CD4-positive, alpha-beta T cell treated with Interleukin-4 for 4 hours (primary cell): ENCODE measurements at regions not wholly inside any gene's neighbourhood (a gene's known extent, or its start where the extent isn't known, plus 50 kb on each side); places are given as distances from the start of the nearest gene placed in this dataset.

Experiments
- DNase-seq: peaks from one replicate; pipeline ENCODE4 v3.0.0-alpha.2; 2020

- DNase-seq = no peak
Observed at GRCh38 chr5:92599217-92599810, 981.7 kb downstream of the NR2F1-AS1 start.

GRCh38 chr5:92594031-92594430 is 987.0 kb downstream of the NR2F1-AS1 start:
- no peak for DNase-seq

- no peak for DNase-seq
Observed at GRCh38 chr5:92588876-92589275, 992.1 kb downstream of the NR2F1-AS1 start.

GRCh38 chr5:92581690-92582089 is 999.3 kb downstream of the NR2F1-AS1 start:
- no peak for DNase-seq

GRCh38 chr5:92581249-92581648 is 999.8 kb downstream of the NR2F1-AS1 start:
- no peak for DNase-seq

- DNase-seq = no peak
Observed at GRCh38 chr5:92580814-92581213, 1000.2 kb downstream of the NR2F1-AS1 start.

- DNase-seq = no peak
Observed at GRCh38 chr5:92574023-92574422, 1007.0 kb downstream of the NR2F1-AS1 start.

- no peak for DNase-seq
Observed at GRCh38 chr5:92568522-92568921, 1012.5 kb downstream of the NR2F1-AS1 start.

- DNase-seq = no peak
Observed at GRCh38 chr5:92567831-92568450, 1013.1 kb downstream of the NR2F1-AS1 start.

GRCh38 chr5:92566113-92566786 is 1014.8 kb downstream of the NR2F1-AS1 start:
- no peak for DNase-seq

GRCh38 chr5:92565673-92566072 is 1015.3 kb downstream of the NR2F1-AS1 start:
- DNase-seq = no peak

- DNase-seq = no peak
Observed at GRCh38 chr5:92562065-92562464, 1019.0 kb downstream of the NR2F1-AS1 start.

- DNase-seq = no peak
Observed at GRCh38 chr5:92561411-92561959, 1019.5 kb downstream of the NR2F1-AS1 start.

- no peak for DNase-seq
Observed at GRCh38 chr5:92560698-92561401, 1020.2 kb downstream of the NR2F1-AS1 start.

- DNase-seq = no peak
Observed at GRCh38 chr5:92559781-92560180, 1021.2 kb downstream of the NR2F1-AS1 start.

- no peak for DNase-seq
Observed at GRCh38 chr5:92559331-92559730, 1021.7 kb downstream of the NR2F1-AS1 start.

- DNase-seq = no peak
Observed at GRCh38 chr5:92556747-92557146, 1024.3 kb downstream of the NR2F1-AS1 start.

GRCh38 chr5:92554447-92555085 is 1026.5 kb downstream of the NR2F1-AS1 start:
- no peak for DNase-seq

GRCh38 chr5:92553326-92553725 is 1027.7 kb downstream of the NR2F1-AS1 start:
- no peak for DNase-seq

GRCh38 chr5:92552206-92553160 is 1028.5 kb downstream of the NR2F1-AS1 start:
- DNase-seq = no peak

- DNase-seq = no peak
Observed at GRCh38 chr5:92548346-92548745, 1032.7 kb downstream of the NR2F1-AS1 start.

GRCh38 chr5:92544596-92544995 is 1036.4 kb downstream of the NR2F1-AS1 start:
- DNase-seq = no peak
